NB4 (cell line): ENCODE measurements at regions not wholly inside any gene's neighbourhood (a gene's known extent, or its start where the extent isn't known, plus 50 kb on each side); places are given as distances from the start of the nearest gene placed in this dataset.

Source experiments
- POLR2A ChIP-seq: IDR thresholded peaks from 2 replicates; pipeline ENCODE4 v1.6.1; 2011; ENCODE audit warnings: mild to moderate bottlenecking; ENCODE audit not compliant: insufficient read length; ENCODE audit errors: extremely low read depth
- TF ChIP-seq, protein P1 (sequence below): IDR thresholded peaks from one replicate; pipeline ENCODE4 v1.5.1; 2012; ENCODE audit warnings: low read depth, low read length
- TF ChIP-seq, protein P2 (sequence below): IDR thresholded peaks from 2 replicates; pipeline ENCODE4 v1.6.1; 2011; ENCODE audit warnings: low read depth, low read length

GRCh38 chr15:94620632-94621031, 389.3 kb downstream of the MCTP2 start:
- TF ChIP-seq, protein P1, sequence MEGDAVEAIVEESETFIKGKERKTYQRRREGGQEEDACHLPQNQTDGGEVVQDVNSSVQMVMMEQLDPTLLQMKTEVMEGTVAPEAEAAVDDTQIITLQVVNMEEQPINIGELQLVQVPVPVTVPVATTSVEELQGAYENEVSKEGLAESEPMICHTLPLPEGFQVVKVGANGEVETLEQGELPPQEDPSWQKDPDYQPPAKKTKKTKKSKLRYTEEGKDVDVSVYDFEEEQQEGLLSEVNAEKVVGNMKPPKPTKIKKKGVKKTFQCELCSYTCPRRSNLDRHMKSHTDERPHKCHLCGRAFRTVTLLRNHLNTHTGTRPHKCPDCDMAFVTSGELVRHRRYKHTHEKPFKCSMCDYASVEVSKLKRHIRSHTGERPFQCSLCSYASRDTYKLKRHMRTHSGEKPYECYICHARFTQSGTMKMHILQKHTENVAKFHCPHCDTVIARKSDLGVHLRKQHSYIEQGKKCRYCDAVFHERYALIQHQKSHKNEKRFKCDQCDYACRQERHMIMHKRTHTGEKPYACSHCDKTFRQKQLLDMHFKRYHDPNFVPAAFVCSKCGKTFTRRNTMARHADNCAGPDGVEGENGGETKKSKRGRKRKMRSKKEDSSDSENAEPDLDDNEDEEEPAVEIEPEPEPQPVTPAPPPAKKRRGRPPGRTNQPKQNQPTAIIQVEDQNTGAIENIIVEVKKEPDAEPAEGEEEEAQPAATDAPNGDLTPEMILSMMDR = no peak
- TF ChIP-seq POLR2A = no peak
- TF ChIP-seq, protein P2, sequence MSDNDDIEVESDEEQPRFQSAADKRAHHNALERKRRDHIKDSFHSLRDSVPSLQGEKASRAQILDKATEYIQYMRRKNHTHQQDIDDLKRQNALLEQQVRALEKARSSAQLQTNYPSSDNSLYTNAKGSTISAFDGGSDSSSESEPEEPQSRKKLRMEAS = no peak
